ENCODE measurements at regions not wholly inside any gene's neighbourhood (a gene's known extent, or its start where the extent isn't known, plus 50 kb on each side); places are given as distances from the start of the nearest gene placed in this dataset.

- no peak for DNase-seq (ENCODE audit: extremely low read depth, low read depth)
- TF ChIP-seq CTCF (IDR thresholded peaks at IDR 0.05; ENCODE audit: low read depth, low read length) = no peak
These were observed 323.8 kb upstream of the AZI2 start for GRCh38 chr3:28672406-28672805.

- no peak for TF ChIP-seq CTCF (IDR thresholded peaks at IDR 0.05; ENCODE audit: low read depth, low read length)
- no peak for DNase-seq (ENCODE audit: extremely low read depth, low read depth)
These were observed 324.8 kb upstream of the AZI2 start for GRCh38 chr3:28673446-28673845.

- DNase-seq (ENCODE audit: extremely low read depth, low read depth) = no peak
- no peak for TF ChIP-seq CTCF (IDR thresholded peaks at IDR 0.05; ENCODE audit: low read depth, low read length)
These were observed 325.6 kb upstream of the AZI2 start for GRCh38 chr3:28674212-28674611.

GRCh38 chr3:28677581-28677980, 329.0 kb upstream of the AZI2 start:
- TF ChIP-seq CTCF (IDR thresholded peaks at IDR 0.05; ENCODE audit: low read depth, low read length) = no peak
- DNase-seq (ENCODE audit: extremely low read depth, low read depth) = no peak

GRCh38 chr3:28678086-28678485, 329.5 kb upstream of the AZI2 start:
- no peak for DNase-seq (ENCODE audit: extremely low read depth, low read depth)

GRCh38 chr3:28680050-28680449, 331.4 kb upstream of the AZI2 start:
- DNase-seq (ENCODE audit: extremely low read depth, low read depth) = no peak

More at GRCh38 chr3:28678086-28678485, 329.5 kb upstream of the AZI2 start:
- TF ChIP-seq CTCF (IDR thresholded peaks at IDR 0.05; ENCODE audit: low read depth, low read length) = no peak

GRCh38 chr3:28682121-28682520, 333.5 kb upstream of the AZI2 start:
- TF ChIP-seq CTCF (IDR thresholded peaks at IDR 0.05; ENCODE audit: low read depth, low read length) = no peak
- DNase-seq (ENCODE audit: extremely low read depth, low read depth) = no peak

More at GRCh38 chr3:28680050-28680449, 331.4 kb upstream of the AZI2 start:
- TF ChIP-seq CTCF (IDR thresholded peaks at IDR 0.05; ENCODE audit: low read depth, low read length) = no peak

Data from AG09319 (cell line).